Smooth muscle cell of the brain vasculature (primary cell): ENCODE measurements at regions not wholly inside any gene's neighbourhood (a gene's known extent, or its start where the extent isn't known, plus 50 kb on each side); places are given as distances from the start of the nearest gene placed in this dataset.

Experiments used
- DNase-seq: peaks from one replicate; pipeline ENCODE4 v3.0.0-alpha.2; 2012; ENCODE audit warnings: low read depth, low spot score

GRCh38 chr11:88448131-88448670 lies 110.7 kb upstream of the CTSC start:
- no peak for DNase-seq

GRCh38 chr11:88447281-88447680 lies 109.7 kb upstream of the CTSC start:
- no peak for DNase-seq

GRCh38 chr11:88439356-88439755 lies 101.8 kb upstream of the CTSC start:
- DNase-seq, result no peak

- DNase-seq, result no peak
Measured at GRCh38 chr11:88438721-88439120, 101.2 kb upstream of the CTSC start.

GRCh38 chr11:88435415-88435814 lies 97.9 kb upstream of the CTSC start:
- no peak for DNase-seq

- DNase-seq, result no peak
Measured at GRCh38 chr11:88434333-88434976, 96.9 kb upstream of the CTSC start.

GRCh38 chr11:88433536-88434230 lies 96.1 kb upstream of the CTSC start:
- DNase-seq, result no peak

- no peak for DNase-seq
Measured at GRCh38 chr11:88431675-88432341, 94.3 kb upstream of the CTSC start.

GRCh38 chr11:88428959-88429358 lies 91.4 kb upstream of the CTSC start:
- no peak for DNase-seq

- no peak for DNase-seq
Measured at GRCh38 chr11:88427719-88428118, 90.2 kb upstream of the CTSC start.

- no peak for DNase-seq
Measured at GRCh38 chr11:88424881-88425280, 87.3 kb upstream of the CTSC start.

GRCh38 chr11:88421530-88421929 lies 84.0 kb upstream of the CTSC start:
- no peak for DNase-seq

- DNase-seq, result no peak
Measured at GRCh38 chr11:88420165-88420791, 82.7 kb upstream of the CTSC start.

GRCh38 chr11:88418508-88418907 lies 81.0 kb upstream of the CTSC start:
- no peak for DNase-seq

GRCh38 chr11:88415495-88415894 lies 78.0 kb upstream of the CTSC start:
- no peak for DNase-seq

GRCh38 chr11:88414981-88415413 lies 77.5 kb upstream of the CTSC start:
- DNase-seq, result no peak

- DNase-seq, result no peak
Measured at GRCh38 chr11:88414385-88414861, 76.9 kb upstream of the CTSC start.

GRCh38 chr11:88411265-88411664 lies 73.7 kb upstream of the CTSC start:
- no peak for DNase-seq

- DNase-seq, result no peak
Measured at GRCh38 chr11:88410656-88411055, 73.1 kb upstream of the CTSC start.

GRCh38 chr11:88410056-88410455 lies 72.5 kb upstream of the CTSC start:
- DNase-seq, result no peak

- DNase-seq, result no peak
Measured at GRCh38 chr11:88406876-88407275, 69.3 kb upstream of the CTSC start.

GRCh38 chr11:88405853-88406252 lies 68.3 kb upstream of the CTSC start:
- DNase-seq, result no peak
